PC-3 (cell line): ENCODE measurements at regions not wholly inside any gene's neighbourhood (a gene's known extent, or its start where the extent isn't known, plus 50 kb on each side); places are given as distances from the start of the nearest gene placed in this dataset.

ENCODE experiments used
- EZH2 ChIP-seq: fragments of 300-600 bp; sonication (generic); IDR thresholded peaks from one replicate; pipeline ENCODE4 v1.6.1; 2017; ENCODE audit warnings: antibody characterized with exemption, mild to moderate bottlenecking, low read length; ENCODE audit not compliant: unreplicated experiment
- TF ChIP-seq, protein P1 (sequence below): fragments of 300-600 bp; sonication (generic); conservative IDR thresholded peaks from 2 replicates; pipeline ENCODE4 v1.5.1; 2017; ENCODE audit warnings: antibody characterized with exemption, low read depth, mild to moderate bottlenecking, low read length

DNA sequence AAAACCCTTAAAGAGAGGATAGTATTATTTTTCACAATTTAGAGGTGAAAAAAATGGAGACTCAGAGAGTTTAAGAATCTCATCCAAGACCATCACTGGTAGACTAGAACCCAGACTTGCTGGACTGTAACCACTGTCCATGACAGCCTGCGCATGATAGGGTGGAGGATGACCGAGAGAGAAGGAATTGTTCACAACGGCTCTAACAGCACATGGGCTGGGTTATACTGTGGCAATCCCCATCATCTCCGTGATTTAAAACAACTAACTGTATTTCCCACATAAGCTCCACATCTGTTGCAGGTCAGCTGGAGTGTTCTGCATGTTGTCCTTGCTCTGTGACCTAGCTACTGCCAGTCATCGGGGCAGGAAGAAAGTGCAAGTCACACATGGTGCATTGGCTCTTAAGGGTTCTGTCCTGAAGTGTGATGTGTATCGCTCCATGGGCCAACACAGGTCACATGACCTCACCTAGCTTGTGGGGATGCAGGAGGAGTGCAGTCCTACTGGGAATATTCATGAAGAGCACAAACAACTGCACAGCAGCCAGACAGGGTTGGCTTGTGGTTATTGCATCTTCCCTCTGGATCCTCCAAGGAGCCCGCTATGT lies 131.2 kb upstream of the MPHOSPH6 start:
- TF ChIP-seq, protein P1, sequence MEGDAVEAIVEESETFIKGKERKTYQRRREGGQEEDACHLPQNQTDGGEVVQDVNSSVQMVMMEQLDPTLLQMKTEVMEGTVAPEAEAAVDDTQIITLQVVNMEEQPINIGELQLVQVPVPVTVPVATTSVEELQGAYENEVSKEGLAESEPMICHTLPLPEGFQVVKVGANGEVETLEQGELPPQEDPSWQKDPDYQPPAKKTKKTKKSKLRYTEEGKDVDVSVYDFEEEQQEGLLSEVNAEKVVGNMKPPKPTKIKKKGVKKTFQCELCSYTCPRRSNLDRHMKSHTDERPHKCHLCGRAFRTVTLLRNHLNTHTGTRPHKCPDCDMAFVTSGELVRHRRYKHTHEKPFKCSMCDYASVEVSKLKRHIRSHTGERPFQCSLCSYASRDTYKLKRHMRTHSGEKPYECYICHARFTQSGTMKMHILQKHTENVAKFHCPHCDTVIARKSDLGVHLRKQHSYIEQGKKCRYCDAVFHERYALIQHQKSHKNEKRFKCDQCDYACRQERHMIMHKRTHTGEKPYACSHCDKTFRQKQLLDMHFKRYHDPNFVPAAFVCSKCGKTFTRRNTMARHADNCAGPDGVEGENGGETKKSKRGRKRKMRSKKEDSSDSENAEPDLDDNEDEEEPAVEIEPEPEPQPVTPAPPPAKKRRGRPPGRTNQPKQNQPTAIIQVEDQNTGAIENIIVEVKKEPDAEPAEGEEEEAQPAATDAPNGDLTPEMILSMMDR = no peak
- no peak for TF ChIP-seq EZH2
